ENCODE measurements at regions not wholly inside any gene's neighbourhood (a gene's known extent, or its start where the extent isn't known, plus 50 kb on each side); places are given as distances from the start of the nearest gene placed in this dataset.
A peak's percentile ranks its signal among the peaks of the same experiment; 100 is the strongest.

DNA sequence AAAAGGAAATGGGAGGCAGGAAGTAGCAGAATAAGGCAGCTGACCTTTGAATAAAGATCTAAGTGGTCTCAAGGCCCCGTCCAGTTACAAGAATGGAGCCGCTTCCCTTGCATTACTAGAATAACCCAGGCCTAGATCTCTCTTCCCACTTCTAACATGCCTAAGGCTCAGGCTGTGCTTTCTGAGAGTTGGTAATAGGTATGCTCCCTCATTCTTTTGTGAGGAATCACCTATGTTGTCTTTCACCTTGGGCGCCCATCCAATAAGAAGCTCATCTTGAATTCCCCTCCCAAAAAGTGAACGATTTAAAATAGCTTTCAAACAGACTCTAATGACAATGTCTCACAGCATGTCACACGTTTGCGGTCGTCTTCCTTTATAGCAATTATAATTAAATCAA, 101.2 kb downstream of the KCNJ2 start:
- dilution Hi-C loops (cut with MboI; ENCODE audit: extremely low pct_ligation_motif_present, low sequenced_read_pairs), result no loop called here
- Histone ChIP-seq H3K9me1 (replicated peaks; ENCODE audit: control insufficient read depth, extremely low read depth, insufficient read depth, low read length) (no peaks in the 10 kb centered on the region), H3K4me2 (ENCODE audit: insufficient read depth, low read length) (no peak overlapping the region), H3K4me3 (replicated peaks in 1 of 3; ENCODE audit: insufficient read depth in 1 of 3, low read depth in 1 of 3, low read length in 3 of 3) (no peak overlapping the region), H3K9ac (replicated peaks; ENCODE audit: extremely low read depth, insufficient read depth, low read length) (no peak overlapping the region), H3K27ac (ENCODE audit: insufficient read depth, low read depth, low read length) (no peak overlapping the region), H3K9me3 (replicated peaks; ENCODE audit: control insufficient read depth, insufficient read depth, low read length) (no peaks in the 10 kb centered on the region), H2AFZ (ENCODE audit: low read depth, low read length) (no peak overlapping the region), H4K20me1 (replicated peaks; ENCODE audit: control insufficient read depth, extremely low read depth, insufficient read depth, low read length) (no peaks in the 10 kb centered on the region), H3K79me2 (ENCODE audit: control insufficient read depth, insufficient read depth, low read length) (no peaks in the 10 kb centered on the region), H3K4me1 (ENCODE audit: control insufficient read depth, extremely low read depth, insufficient read depth, low read length) (no peaks in the 10 kb centered on the region), H3K27me3 (ENCODE audit: control insufficient read depth in 2 of 2, insufficient read depth in 2 of 2, low read length in 2 of 2) (no peaks in the 10 kb centered on the region), H3K36me3 (ENCODE audit: control insufficient read depth in 2 of 2, extremely low read depth in 1 of 2, insufficient read depth in 2 of 2, low read length in 2 of 2) (no peaks in the 10 kb centered on the region)
- no peak for FAIRE-seq
- ChIA-PET CTCF (interaction anchor here (0.9 to 1.5 kb wide), 2 partner anchors 10 to 50 kb away, joined by 3 read pairs; no protein-coding TSS in a partner anchor), POLR2A (no interaction called here)
- TF ChIP-seq MYC (IDR thresholded peaks at IDR 0.05; ENCODE audit: low read depth, low read length), result no peak
- TF ChIP-seq POLR2A (IDR thresholded peaks at IDR 0.05; ENCODE audit: low read depth, low read length), result no peak
- TF ChIP-seq GATA2 (IDR thresholded peaks at IDR 0.05; ENCODE audit: insufficient read depth, insufficient read length, low read depth, low read length), result no peak
- TF ChIP-seq, protein P1, sequence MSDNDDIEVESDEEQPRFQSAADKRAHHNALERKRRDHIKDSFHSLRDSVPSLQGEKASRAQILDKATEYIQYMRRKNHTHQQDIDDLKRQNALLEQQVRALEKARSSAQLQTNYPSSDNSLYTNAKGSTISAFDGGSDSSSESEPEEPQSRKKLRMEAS (IDR thresholded peaks at IDR 0.05; ENCODE audit: insufficient read depth, insufficient read length), result no peak
- no peak for TF ChIP-seq FOS (IDR thresholded peaks at IDR 0.05; ENCODE audit: borderline replicate concordance, insufficient read depth, low read length)
- no peak for TF ChIP-seq EZH2 (IDR thresholded peaks at IDR 0.05; ENCODE audit: borderline replicate concordance, low read depth, low read length, severe bottlenecking)
- no peak for TF ChIP-seq JUN (IDR thresholded peaks at IDR 0.05; ENCODE audit: borderline replicate concordance, insufficient read depth, insufficient read length, low read depth)
- no peak for TF ChIP-seq POLR2AphosphoS5 (IDR thresholded peaks at IDR 0.05; ENCODE audit: insufficient read depth, low read depth, low read length)
- peak; percentile 55 for DNase-seq (ENCODE audit: low read depth, low spot score)
- no TSS peak for BruUV-seq (replicated peaks)
- intact Hi-C loops (cut with micrococcal nuclease), result no loop called here

DNA sequence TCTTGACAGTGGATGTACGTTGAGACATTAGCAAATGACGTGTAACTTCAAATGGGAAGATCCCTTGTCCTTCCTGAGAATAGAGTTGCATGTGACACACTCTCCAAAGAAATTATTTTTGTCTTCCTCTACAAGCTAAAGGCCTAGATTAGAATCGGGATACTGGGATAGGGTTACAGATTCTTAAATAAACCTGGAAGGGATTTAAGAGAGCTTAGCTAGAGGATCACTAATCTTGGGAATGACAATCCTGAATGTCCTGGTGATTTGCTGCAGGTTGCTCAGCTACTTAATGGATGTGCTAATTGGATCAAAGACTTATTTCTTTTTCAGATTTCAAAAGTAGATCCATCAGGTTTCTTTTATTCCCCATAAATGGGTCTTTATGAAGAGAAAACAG, 101.9 kb downstream of the KCNJ2 start:
- Histone ChIP-seq H3K9me3 (replicated peaks; ENCODE audit: control insufficient read depth, insufficient read depth, low read length) (no peaks in the 10 kb centered on the region), H3K4me1 (ENCODE audit: control insufficient read depth, extremely low read depth, insufficient read depth, low read length) (no peaks in the 10 kb centered on the region), H3K9me1 (replicated peaks; ENCODE audit: control insufficient read depth, extremely low read depth, insufficient read depth, low read length) (no peaks in the 10 kb centered on the region), H3K27ac (ENCODE audit: insufficient read depth, low read depth, low read length) (no peak overlapping the region), H3K4me3 (replicated peaks in 1 of 3; ENCODE audit: insufficient read depth in 1 of 3, low read depth in 1 of 3, low read length in 3 of 3) (no peak overlapping the region), H2AFZ (ENCODE audit: low read depth, low read length) (no peak overlapping the region), H4K20me1 (replicated peaks; ENCODE audit: control insufficient read depth, extremely low read depth, insufficient read depth, low read length) (no peaks in the 10 kb centered on the region), H3K36me3 (ENCODE audit: control insufficient read depth in 2 of 2, extremely low read depth in 1 of 2, insufficient read depth in 2 of 2, low read length in 2 of 2) (no peaks in the 10 kb centered on the region), H3K9ac (replicated peaks; ENCODE audit: extremely low read depth, insufficient read depth, low read length) (no peak overlapping the region), H3K27me3 (ENCODE audit: control insufficient read depth in 2 of 2, insufficient read depth in 2 of 2, low read length in 2 of 2) (no peaks in the 10 kb centered on the region), H3K79me2 (ENCODE audit: control insufficient read depth, insufficient read depth, low read length) (no peaks in the 10 kb centered on the region), H3K4me2 (ENCODE audit: insufficient read depth, low read length) (no peak overlapping the region)
- TF ChIP-seq MYC (IDR thresholded peaks at IDR 0.05; ENCODE audit: low read depth, low read length) (no peak), POLR2AphosphoS5 (IDR thresholded peaks at IDR 0.05; ENCODE audit: insufficient read depth, low read depth, low read length) (no peak)
- dilution Hi-C loops (cut with MboI; ENCODE audit: extremely low pct_ligation_motif_present, low sequenced_read_pairs) (no loop called here), intact Hi-C loops (cut with micrococcal nuclease) (no loop called here)
- no TSS peak for BruUV-seq (replicated peaks)
- DNase-seq (ENCODE audit: low read depth, low spot score), result no peak
- POLR2A ChIA-PET, result no interaction called here
- FAIRE-seq, result no peak
- CTCF ChIA-PET, result interaction anchor here (1.5 kb wide), 1 partner anchor 9 kb away, joined by 3 read pairs; no protein-coding TSS in a partner anchor

All from endothelial cell of umbilical vein (primary cell).